ENCODE measurements at regions not wholly inside any gene's neighbourhood (a gene's known extent, or its start where the extent isn't known, plus 50 kb on each side); places are given as distances from the start of the nearest gene placed in this dataset.

DNA sequence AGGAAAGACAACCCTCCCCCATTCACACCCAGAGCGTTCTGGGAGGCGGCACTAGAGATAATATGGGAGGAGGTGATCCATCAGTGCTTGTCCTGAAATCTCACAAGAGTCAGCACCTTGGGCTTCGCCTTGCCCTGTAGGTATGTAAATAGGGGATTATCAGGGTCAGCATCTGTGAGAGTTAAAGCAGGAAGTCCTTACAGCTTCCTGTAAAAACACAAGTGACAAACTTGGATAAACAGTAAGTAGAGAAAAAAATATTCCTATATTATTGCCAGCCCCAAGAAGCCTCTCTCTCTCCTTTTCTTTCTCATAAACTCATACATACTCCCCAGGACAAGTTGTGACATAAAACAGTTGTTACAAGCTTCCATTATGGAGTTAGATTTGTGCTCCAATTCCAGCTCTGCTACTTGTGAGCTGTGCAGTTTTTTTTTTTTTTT lies 187.7 kb downstream of the MAF start:
- no peak for TF ChIP-seq CTCF (IDR thresholded peaks at IDR 0.05)
- no peak for TF ChIP-seq CREB1 (CRISPR knock-in tag; IDR thresholded peaks at IDR 0.05)
- no peak for TF ChIP-seq ELF4 (CRISPR knock-in tag; IDR thresholded peaks at IDR 0.05; ENCODE audit: low read depth)
- TF ChIP-seq KAT7 (CRISPR knock-in tag; IDR thresholded peaks at IDR 0.05; ENCODE audit: borderline replicate concordance): no peak
- TF ChIP-seq ESRRA (CRISPR knock-in tag; IDR thresholded peaks at IDR 0.05; ENCODE audit: borderline replicate concordance): no peak
- no peak for TF ChIP-seq JUN (CRISPR knock-in tag; IDR thresholded peaks at IDR 0.05)
- no peak for TF ChIP-seq NFYB (CRISPR knock-in tag; conservative IDR thresholded peaks at IDR 0.05; ENCODE audit: low read depth)
- no peak for TF ChIP-seq FOXJ3 (CRISPR knock-in tag; IDR thresholded peaks at IDR 0.05; ENCODE audit: borderline replicate concordance)
